ENCODE measurements at regions not wholly inside any gene's neighbourhood (a gene's known extent, or its start where the extent isn't known, plus 50 kb on each side); places are given as distances from the start of the nearest gene placed in this dataset.

GRCh38 chr10:128625926-128626325 is 499.7 kb upstream of the MKI67 start:
- TF ChIP-seq CTCF (IDR thresholded peaks at IDR 0.05; ENCODE audit: low read depth, low read length, poor library complexity, severe bottlenecking) (no peak), EZH2phosphoT487 (IDR thresholded peaks at IDR 0.05; ENCODE audit: borderline replicate concordance, low read length) (no peak)

All from DOHH2 (cell line).